ENCODE measurements at regions not wholly inside any gene's neighbourhood (a gene's known extent, or its start where the extent isn't known, plus 50 kb on each side); places are given as distances from the start of the nearest gene placed in this dataset.

DNA sequence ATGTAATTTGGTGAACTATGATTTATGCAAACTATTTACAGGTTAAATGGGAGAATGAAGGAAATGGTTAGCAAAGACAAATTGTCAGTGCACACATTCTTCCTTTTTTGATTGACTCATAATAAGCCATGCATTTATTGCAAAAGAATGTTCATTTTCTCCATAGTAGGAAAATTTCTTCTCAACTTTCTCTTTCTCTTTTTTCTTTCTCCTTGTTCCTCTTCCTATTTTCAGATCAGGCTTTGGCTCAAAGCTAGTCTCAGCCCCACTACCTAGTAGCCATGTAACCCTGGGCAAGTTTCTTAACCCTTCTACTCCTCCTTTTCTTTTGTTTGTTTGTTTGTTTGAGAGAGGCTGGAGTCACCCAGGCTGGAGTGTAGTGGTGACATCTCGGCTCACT is 156.6 kb downstream of the PIK3R1 start:
- H3K27ac ChIP-seq (ENCODE audit: low read depth) = no peak overlapping the region
- no peak overlapping the region for H2AFZ ChIP-seq
- no peak for DNase-seq (ENCODE audit: low spot score)
- H3K4me2 ChIP-seq = no peak overlapping the region
- H3K27ac Mint-ChIP-seq = no peak overlapping the region; the same call in 1 of the 2 replicates
- no peaks in the 10 kb centered on the region for H4K20me1 ChIP-seq (replicated peaks; ENCODE audit: insufficient read depth)
- H3K4me1 Mint-ChIP-seq = no peaks in the 10 kb centered on the region
- H3K9me2 ChIP-seq (ENCODE audit: insufficient read depth) = 0 out of 2 replicates have a peak, but pooled peaks cover 7% of the 10 kb centered on the region
- H3F3A ChIP-seq (replicated peaks; ENCODE audit: low read depth) = no peaks in the 10 kb centered on the region
- H3K4me3 Mint-ChIP-seq = no peak overlapping the region
- H3K4me1 ChIP-seq (ENCODE audit: insufficient read depth) = no peaks in the 10 kb centered on the region
- H3K27me3 Mint-ChIP-seq (ENCODE audit: insufficient read depth, low read depth, poor library complexity) = peaks cover 4% of the 10 kb centered on the region
- H3K4me3 ChIP-seq = no peak overlapping the region
- TF ChIP-seq EZH2 (IDR thresholded peaks at IDR 0.05; ENCODE audit: low read depth, unreplicated experiment) = no peak
- TF ChIP-seq, protein P1, sequence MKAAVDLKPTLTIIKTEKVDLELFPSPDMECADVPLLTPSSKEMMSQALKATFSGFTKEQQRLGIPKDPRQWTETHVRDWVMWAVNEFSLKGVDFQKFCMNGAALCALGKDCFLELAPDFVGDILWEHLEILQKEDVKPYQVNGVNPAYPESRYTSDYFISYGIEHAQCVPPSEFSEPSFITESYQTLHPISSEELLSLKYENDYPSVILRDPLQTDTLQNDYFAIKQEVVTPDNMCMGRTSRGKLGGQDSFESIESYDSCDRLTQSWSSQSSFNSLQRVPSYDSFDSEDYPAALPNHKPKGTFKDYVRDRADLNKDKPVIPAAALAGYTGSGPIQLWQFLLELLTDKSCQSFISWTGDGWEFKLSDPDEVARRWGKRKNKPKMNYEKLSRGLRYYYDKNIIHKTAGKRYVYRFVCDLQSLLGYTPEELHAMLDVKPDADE (IDR thresholded peaks at IDR 0.05) = no peak
- TF ChIP-seq, protein P2, sequence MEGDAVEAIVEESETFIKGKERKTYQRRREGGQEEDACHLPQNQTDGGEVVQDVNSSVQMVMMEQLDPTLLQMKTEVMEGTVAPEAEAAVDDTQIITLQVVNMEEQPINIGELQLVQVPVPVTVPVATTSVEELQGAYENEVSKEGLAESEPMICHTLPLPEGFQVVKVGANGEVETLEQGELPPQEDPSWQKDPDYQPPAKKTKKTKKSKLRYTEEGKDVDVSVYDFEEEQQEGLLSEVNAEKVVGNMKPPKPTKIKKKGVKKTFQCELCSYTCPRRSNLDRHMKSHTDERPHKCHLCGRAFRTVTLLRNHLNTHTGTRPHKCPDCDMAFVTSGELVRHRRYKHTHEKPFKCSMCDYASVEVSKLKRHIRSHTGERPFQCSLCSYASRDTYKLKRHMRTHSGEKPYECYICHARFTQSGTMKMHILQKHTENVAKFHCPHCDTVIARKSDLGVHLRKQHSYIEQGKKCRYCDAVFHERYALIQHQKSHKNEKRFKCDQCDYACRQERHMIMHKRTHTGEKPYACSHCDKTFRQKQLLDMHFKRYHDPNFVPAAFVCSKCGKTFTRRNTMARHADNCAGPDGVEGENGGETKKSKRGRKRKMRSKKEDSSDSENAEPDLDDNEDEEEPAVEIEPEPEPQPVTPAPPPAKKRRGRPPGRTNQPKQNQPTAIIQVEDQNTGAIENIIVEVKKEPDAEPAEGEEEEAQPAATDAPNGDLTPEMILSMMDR (conservative IDR thresholded peaks at IDR 0.05; ENCODE audit: low read depth in 2 of 2) = no peak
- TF ChIP-seq EZH2phosphoT487 (IDR thresholded peaks at IDR 0.05; ENCODE audit: unreplicated experiment) = no peak
- TF ChIP-seq ZNF331 (CRISPR knock-in tag; IDR thresholded peaks at IDR 0.05; ENCODE audit: low read depth) = no peak
- no peak for TF ChIP-seq POLR2AphosphoS5 (IDR thresholded peaks at IDR 0.05; ENCODE audit: low read depth)
- TF ChIP-seq, protein P3, sequence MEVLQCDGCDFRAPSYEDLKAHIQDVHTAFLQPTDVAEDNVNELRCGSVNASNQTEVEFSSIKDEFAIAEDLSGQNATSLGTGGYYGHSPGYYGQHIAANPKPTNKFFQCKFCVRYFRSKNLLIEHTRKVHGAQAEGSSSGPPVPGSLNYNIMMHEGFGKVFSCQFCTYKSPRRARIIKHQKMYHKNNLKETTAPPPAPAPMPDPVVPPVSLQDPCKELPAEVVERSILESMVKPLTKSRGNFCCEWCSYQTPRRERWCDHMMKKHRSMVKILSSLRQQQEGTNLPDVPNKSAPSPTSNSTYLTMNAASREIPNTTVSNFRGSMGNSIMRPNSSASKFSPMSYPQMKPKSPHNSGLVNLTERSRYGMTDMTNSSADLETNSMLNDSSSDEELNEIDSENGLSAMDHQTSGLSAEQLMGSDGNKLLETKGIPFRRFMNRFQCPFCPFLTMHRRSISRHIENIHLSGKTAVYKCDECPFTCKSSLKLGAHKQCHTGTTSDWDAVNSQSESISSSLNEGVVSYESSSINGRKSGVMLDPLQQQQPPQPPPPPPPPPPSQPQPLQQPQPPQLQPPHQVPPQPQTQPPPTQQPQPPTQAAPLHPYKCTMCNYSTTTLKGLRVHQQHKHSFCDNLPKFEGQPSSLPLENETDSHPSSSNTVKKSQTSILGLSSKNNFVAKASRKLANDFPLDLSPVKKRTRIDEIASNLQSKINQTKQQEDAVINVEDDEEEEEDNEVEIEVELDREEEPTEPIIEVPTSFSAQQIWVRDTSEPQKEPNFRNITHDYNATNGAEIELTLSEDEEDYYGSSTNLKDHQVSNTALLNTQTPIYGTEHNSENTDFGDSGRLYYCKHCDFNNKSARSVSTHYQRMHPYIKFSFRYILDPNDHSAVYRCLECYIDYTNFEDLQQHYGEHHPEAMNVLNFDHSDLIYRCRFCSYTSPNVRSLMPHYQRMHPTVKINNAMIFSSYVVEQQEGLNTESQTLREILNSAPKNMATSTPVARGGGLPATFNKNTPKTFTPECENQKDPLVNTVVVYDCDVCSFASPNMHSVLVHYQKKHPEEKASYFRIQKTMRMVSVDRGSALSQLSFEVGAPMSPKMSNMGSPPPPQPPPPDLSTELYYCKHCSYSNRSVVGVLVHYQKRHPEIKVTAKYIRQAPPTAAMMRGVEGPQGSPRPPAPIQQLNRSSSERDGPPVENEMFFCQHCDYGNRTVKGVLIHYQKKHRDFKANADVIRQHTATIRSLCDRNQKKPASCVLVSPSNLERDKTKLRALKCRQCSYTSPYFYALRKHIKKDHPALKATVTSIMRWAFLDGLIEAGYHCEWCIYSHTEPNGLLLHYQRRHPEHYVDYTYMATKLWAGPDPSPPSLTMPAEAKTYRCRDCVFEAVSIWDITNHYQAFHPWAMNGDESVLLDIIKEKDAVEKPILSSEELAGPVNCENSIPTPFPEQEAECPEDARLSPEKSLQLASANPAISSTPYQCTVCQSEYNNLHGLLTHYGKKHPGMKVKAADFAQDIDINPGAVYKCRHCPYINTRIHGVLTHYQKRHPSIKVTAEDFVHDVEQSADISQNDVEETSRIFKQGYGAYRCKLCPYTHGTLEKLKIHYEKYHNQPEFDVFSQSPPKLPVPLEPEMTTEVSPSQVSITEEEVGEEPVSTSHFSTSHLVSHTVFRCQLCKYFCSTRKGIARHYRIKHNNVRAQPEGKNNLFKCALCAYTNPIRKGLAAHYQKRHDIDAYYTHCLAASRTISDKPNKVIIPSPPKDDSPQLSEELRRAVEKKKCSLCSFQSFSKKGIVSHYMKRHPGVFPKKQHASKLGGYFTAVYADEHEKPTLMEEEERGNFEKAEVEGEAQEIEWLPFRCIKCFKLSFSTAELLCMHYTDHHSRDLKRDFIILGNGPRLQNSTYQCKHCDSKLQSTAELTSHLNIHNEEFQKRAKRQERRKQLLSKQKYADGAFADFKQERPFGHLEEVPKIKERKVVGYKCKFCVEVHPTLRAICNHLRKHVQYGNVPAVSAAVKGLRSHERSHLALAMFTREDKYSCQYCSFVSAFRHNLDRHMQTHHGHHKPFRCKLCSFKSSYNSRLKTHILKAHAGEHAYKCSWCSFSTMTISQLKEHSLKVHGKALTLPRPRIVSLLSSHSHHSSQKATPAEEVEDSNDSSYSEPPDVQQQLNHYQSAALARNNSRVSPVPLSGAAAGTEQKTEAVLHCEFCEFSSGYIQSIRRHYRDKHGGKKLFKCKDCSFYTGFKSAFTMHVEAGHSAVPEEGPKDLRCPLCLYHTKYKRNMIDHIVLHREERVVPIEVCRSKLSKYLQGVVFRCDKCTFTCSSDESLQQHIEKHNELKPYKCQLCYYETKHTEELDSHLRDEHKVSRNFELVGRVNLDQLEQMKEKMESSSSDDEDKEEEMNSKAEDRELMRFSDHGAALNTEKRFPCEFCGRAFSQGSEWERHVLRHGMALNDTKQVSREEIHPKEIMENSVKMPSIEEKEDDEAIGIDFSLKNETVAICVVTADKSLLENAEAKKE (CRISPR knock-in tag; IDR thresholded peaks at IDR 0.05) = no peak
- no peak for TF ChIP-seq ZNF114 (CRISPR knock-in tag; IDR thresholded peaks at IDR 0.05)
- no peak for TF ChIP-seq JUNB (IDR thresholded peaks at IDR 0.05; ENCODE audit: unreplicated experiment)
- TF ChIP-seq, protein P4, sequence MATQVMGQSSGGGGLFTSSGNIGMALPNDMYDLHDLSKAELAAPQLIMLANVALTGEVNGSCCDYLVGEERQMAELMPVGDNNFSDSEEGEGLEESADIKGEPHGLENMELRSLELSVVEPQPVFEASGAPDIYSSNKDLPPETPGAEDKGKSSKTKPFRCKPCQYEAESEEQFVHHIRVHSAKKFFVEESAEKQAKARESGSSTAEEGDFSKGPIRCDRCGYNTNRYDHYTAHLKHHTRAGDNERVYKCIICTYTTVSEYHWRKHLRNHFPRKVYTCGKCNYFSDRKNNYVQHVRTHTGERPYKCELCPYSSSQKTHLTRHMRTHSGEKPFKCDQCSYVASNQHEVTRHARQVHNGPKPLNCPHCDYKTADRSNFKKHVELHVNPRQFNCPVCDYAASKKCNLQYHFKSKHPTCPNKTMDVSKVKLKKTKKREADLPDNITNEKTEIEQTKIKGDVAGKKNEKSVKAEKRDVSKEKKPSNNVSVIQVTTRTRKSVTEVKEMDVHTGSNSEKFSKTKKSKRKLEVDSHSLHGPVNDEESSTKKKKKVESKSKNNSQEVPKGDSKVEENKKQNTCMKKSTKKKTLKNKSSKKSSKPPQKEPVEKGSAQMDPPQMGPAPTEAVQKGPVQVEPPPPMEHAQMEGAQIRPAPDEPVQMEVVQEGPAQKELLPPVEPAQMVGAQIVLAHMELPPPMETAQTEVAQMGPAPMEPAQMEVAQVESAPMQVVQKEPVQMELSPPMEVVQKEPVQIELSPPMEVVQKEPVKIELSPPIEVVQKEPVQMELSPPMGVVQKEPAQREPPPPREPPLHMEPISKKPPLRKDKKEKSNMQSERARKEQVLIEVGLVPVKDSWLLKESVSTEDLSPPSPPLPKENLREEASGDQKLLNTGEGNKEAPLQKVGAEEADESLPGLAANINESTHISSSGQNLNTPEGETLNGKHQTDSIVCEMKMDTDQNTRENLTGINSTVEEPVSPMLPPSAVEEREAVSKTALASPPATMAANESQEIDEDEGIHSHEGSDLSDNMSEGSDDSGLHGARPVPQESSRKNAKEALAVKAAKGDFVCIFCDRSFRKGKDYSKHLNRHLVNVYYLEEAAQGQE (IDR thresholded peaks at IDR 0.05; ENCODE audit: unreplicated experiment) = no peak
- no peak for TF ChIP-seq NANOG (IDR thresholded peaks at IDR 0.05; ENCODE audit: borderline replicate concordance)
- no peak for TF ChIP-seq STAT1 (IDR thresholded peaks at IDR 0.05; ENCODE audit: unreplicated experiment)
- no peak for TF ChIP-seq CREB1 (CRISPR knock-in tag; IDR thresholded peaks at IDR 0.05; ENCODE audit: low read depth)
- no peaks in the 10 kb centered on the region for H3K27me3 ChIP-seq (ENCODE audit: insufficient read depth)
- H3K79me2 ChIP-seq (replicated peaks; ENCODE audit: insufficient read depth) = no peaks in the 10 kb centered on the region
- no peaks in the 10 kb centered on the region for H3K9me3 Mint-ChIP-seq
- no peak for ATAC-seq
- no peaks in the 10 kb centered on the region for H3K36me3 Mint-ChIP-seq (ENCODE audit: low read depth)
- no peaks in the 10 kb centered on the region for H3K36me3 ChIP-seq (ENCODE audit: insufficient read depth)

All from GM23338 (cell line).